ENCODE measurements at regions not wholly inside any gene's neighbourhood (a gene's known extent, or its start where the extent isn't known, plus 50 kb on each side); places are given as distances from the start of the nearest gene placed in this dataset.
"Not testable (repeated sequence)": the region's sequence is repeated elsewhere in the genome, so short reads cannot be mapped to it uniquely, and the experiment has no call there.

DNA sequence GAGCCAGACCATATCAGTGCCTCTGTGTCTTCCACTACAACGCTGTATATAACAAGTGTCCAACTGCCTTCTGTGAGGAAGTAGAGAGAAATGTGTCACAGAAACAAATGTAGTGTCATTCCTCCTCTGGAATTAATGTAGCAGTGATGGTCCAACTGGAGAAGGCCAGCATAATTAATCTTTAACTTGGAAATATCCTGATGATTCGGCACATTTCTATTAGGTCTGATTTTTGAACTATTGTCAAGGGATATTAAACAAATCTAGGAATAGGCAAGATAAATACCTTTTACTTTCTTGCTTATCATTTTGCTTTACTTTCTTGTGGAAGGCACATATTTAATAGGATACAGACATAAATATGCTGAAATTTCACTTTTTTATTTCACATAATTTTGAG lies 446.2 kb upstream of the ALCAM start:
- no peaks in the 10 kb centered on the region for H3K4me1 ChIP-seq (ENCODE audit: control insufficient read depth in 3 of 3, insufficient read depth in 3 of 3, low read length in 3 of 3)
- no peaks in the 10 kb centered on the region for H3K36me3 ChIP-seq (ENCODE audit: control insufficient read depth in 3 of 3, insufficient read depth in 3 of 3, low read length in 3 of 3)
- no peaks in the 10 kb centered on the region for H3K27me3 ChIP-seq (ENCODE audit: control insufficient read depth in 3 of 3, insufficient read depth in 3 of 3, low read length in 3 of 3)
- H3K4me3 ChIP-seq (ENCODE audit: low read length in 3 of 3) = no peak overlapping the region
- H3K27ac ChIP-seq (ENCODE audit: low read depth, low read length) = no peak overlapping the region
- H3K9me3 ChIP-seq (ENCODE audit: control insufficient read depth in 3 of 3, low read length in 3 of 3) = no peaks in the 10 kb centered on the region
- H3K9ac ChIP-seq (ENCODE audit: low read depth in 1 of 3, low read length in 3 of 3) = no peak overlapping the region

DNA sequence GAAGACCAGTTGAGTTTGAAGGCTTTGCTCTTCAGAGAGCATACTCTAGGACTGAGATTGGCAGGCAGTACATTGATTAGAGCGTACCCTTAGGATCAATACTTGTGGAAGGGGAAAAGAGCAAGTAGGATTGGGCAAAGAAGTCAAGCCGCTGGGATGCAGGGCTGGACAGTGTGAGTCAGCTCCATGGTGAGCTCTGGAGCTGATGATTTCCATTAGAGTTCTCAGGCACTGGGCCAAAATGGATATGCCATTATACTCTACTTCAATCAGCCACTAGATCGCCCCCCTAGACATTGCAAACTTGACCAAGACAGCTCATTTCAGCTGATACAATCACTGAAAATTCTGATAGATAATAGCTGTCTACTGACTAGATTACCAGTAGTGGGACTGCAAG lies 432.7 kb upstream of the ALCAM start:
- Histone ChIP-seq H3K27me3 (ENCODE audit: control insufficient read depth in 3 of 3, insufficient read depth in 3 of 3, low read length in 3 of 3) (no peaks in the 10 kb centered on the region), H3K27ac (ENCODE audit: low read depth, low read length) (no peak overlapping the region), H3K4me3 (ENCODE audit: low read length in 3 of 3) (no peak overlapping the region), H3K4me1 (ENCODE audit: control insufficient read depth in 3 of 3, insufficient read depth in 3 of 3, low read length in 3 of 3) (no peaks in the 10 kb centered on the region), H3K36me3 (ENCODE audit: control insufficient read depth in 3 of 3, insufficient read depth in 3 of 3, low read length in 3 of 3) (no peaks in the 10 kb centered on the region), H3K9me3 (ENCODE audit: control insufficient read depth in 3 of 3, low read length in 3 of 3) (no peaks in the 10 kb centered on the region), H3K9ac (ENCODE audit: low read depth in 1 of 3, low read length in 3 of 3) (no peak overlapping the region)

- Histone ChIP-seq H3K9ac (ENCODE audit: low read depth in 1 of 3, low read length in 3 of 3) (no peak overlapping the region), H3K36me3 (ENCODE audit: control insufficient read depth in 3 of 3, insufficient read depth in 3 of 3, low read length in 3 of 3) (no peaks in the 10 kb centered on the region), H3K4me3 (ENCODE audit: low read length in 3 of 3) (no peak overlapping the region), H3K27ac (ENCODE audit: low read depth, low read length) (no peak overlapping the region), H3K4me1 (ENCODE audit: control insufficient read depth in 3 of 3, insufficient read depth in 3 of 3, low read length in 3 of 3) (no peaks in the 10 kb centered on the region), H3K9me3 (ENCODE audit: control insufficient read depth in 3 of 3, low read length in 3 of 3) (no peaks in the 10 kb centered on the region), H3K27me3 (ENCODE audit: control insufficient read depth in 3 of 3, insufficient read depth in 3 of 3, low read length in 3 of 3) (no peaks in the 10 kb centered on the region)
Measured at GRCh38 chr3:104935613-104936012, 431.1 kb upstream of the ALCAM start.

DNA sequence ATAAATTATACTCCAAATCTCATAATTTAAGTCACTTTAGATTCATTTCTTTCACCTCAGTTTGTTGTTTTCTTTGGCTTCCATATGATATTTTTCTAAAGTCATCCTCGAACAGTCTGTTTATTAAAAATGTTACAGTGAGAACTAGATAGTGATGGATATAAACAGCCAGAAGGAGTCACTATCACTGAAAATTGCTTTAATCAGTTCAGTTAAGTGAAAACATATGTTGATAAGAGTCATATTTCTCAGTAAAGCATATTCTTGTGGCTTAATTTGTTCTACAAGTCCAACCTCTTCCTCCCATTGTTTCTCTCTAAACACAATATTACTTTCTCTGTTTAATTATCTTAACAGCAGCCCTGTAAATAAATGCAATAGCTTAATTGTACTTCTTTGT lies 427.5 kb upstream of the ALCAM start:
- Histone ChIP-seq H3K27ac (ENCODE audit: low read depth, low read length) (no peak overlapping the region), H3K9ac (ENCODE audit: low read depth in 1 of 3, low read length in 3 of 3) (no peak overlapping the region), H3K9me3 (ENCODE audit: control insufficient read depth in 3 of 3, low read length in 3 of 3) (no peaks in the 10 kb centered on the region), H3K27me3 (ENCODE audit: control insufficient read depth in 3 of 3, insufficient read depth in 3 of 3, low read length in 3 of 3) (no peaks in the 10 kb centered on the region), H3K36me3 (ENCODE audit: control insufficient read depth in 3 of 3, insufficient read depth in 3 of 3, low read length in 3 of 3) (no peaks in the 10 kb centered on the region), H3K4me3 (ENCODE audit: low read length in 3 of 3) (no peak overlapping the region), H3K4me1 (ENCODE audit: control insufficient read depth in 3 of 3, insufficient read depth in 3 of 3, low read length in 3 of 3) (no peaks in the 10 kb centered on the region)

DNA sequence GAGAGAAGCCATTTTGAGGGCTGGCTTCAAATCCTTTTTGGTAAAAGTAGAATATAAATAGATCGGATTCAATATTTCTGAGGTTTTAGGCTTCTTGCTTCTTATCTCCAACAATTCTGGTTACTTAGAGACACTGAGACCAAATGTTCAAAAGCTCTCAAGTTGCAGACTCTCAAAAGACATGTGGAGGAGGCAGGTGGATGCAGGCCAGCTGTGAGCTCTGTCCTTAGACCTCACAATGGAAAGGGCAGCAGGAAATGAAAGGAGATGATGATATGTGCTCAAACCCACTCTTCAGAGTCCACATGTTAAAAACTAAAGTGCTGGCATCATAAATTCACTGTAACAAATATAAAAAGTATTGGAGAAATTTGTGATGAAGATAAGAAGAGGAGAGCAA lies 424.9 kb upstream of the ALCAM start:
- H3K4me1 ChIP-seq (ENCODE audit: control insufficient read depth in 3 of 3, insufficient read depth in 3 of 3, low read length in 3 of 3) = no peaks in the 10 kb centered on the region
- H3K9ac ChIP-seq (ENCODE audit: low read depth in 1 of 3, low read length in 3 of 3) = no peak overlapping the region
- no peak overlapping the region for H3K27ac ChIP-seq (ENCODE audit: low read depth, low read length)
- H3K36me3 ChIP-seq (ENCODE audit: control insufficient read depth in 3 of 3, insufficient read depth in 3 of 3, low read length in 3 of 3) = no peaks in the 10 kb centered on the region
- no peak overlapping the region for H3K4me3 ChIP-seq (ENCODE audit: low read length in 3 of 3)
- no peaks in the 10 kb centered on the region for H3K9me3 ChIP-seq (ENCODE audit: control insufficient read depth in 3 of 3, low read length in 3 of 3)
- no peaks in the 10 kb centered on the region for H3K27me3 ChIP-seq (ENCODE audit: control insufficient read depth in 3 of 3, insufficient read depth in 3 of 3, low read length in 3 of 3)

GRCh38 chr3:104943974-104944373 lies 422.7 kb upstream of the ALCAM start:
- Histone ChIP-seq H3K4me1 (ENCODE audit: control insufficient read depth in 3 of 3, insufficient read depth in 3 of 3, low read length in 3 of 3) (no peaks in the 10 kb centered on the region), H3K27me3 (ENCODE audit: control insufficient read depth in 3 of 3, insufficient read depth in 3 of 3, low read length in 3 of 3) (no peaks in the 10 kb centered on the region), H3K9ac (ENCODE audit: low read depth in 1 of 3, low read length in 3 of 3) (no peak overlapping the region), H3K9me3 (ENCODE audit: control insufficient read depth in 3 of 3, low read length in 3 of 3) (no peaks in the 10 kb centered on the region), H3K4me3 (ENCODE audit: low read length in 3 of 3) (no peak overlapping the region), H3K36me3 (ENCODE audit: control insufficient read depth in 3 of 3, insufficient read depth in 3 of 3, low read length in 3 of 3) (no peaks in the 10 kb centered on the region), H3K27ac (ENCODE audit: low read depth, low read length) (no peak overlapping the region)

- Histone ChIP-seq H3K36me3 (ENCODE audit: control insufficient read depth in 3 of 3, insufficient read depth in 3 of 3, low read length in 3 of 3) (no peaks in the 10 kb centered on the region), H3K27ac (ENCODE audit: low read depth, low read length) (no peak overlapping the region), H3K4me1 (ENCODE audit: control insufficient read depth in 3 of 3, insufficient read depth in 3 of 3, low read length in 3 of 3) (no peaks in the 10 kb centered on the region), H3K27me3 (ENCODE audit: control insufficient read depth in 3 of 3, insufficient read depth in 3 of 3, low read length in 3 of 3) (no peaks in the 10 kb centered on the region), H3K4me3 (ENCODE audit: low read length in 3 of 3) (no peak overlapping the region), H3K9ac (ENCODE audit: low read depth in 1 of 3, low read length in 3 of 3) (no peak overlapping the region), H3K9me3 (ENCODE audit: control insufficient read depth in 3 of 3, low read length in 3 of 3) (no peaks in the 10 kb centered on the region)
Measured at GRCh38 chr3:104947943-104948342, 418.8 kb upstream of the ALCAM start.

GRCh38 chr3:104949810-104950209 lies 416.9 kb upstream of the ALCAM start:
- not testable (repeated sequence) for H3K36me3 ChIP-seq (ENCODE audit: control insufficient read depth in 3 of 3, insufficient read depth in 3 of 3, low read length in 3 of 3); H3K4me1 ChIP-seq (ENCODE audit: control insufficient read depth in 3 of 3, insufficient read depth in 3 of 3, low read length in 3 of 3); H3K27ac ChIP-seq (ENCODE audit: low read depth, low read length); H3K9me3 ChIP-seq (ENCODE audit: control insufficient read depth in 3 of 3, low read length in 3 of 3); H3K9ac ChIP-seq (ENCODE audit: low read depth in 1 of 3, low read length in 3 of 3); H3K4me3 ChIP-seq (ENCODE audit: low read length in 3 of 3); H3K27me3 ChIP-seq (ENCODE audit: control insufficient read depth in 3 of 3, insufficient read depth in 3 of 3, low read length in 3 of 3)

GRCh38 chr3:104951426-104951825 lies 415.3 kb upstream of the ALCAM start:
- H3K9ac ChIP-seq (ENCODE audit: low read depth in 1 of 3, low read length in 3 of 3) = no peak overlapping the region
- no peaks in the 10 kb centered on the region for H3K4me1 ChIP-seq (ENCODE audit: control insufficient read depth in 3 of 3, insufficient read depth in 3 of 3, low read length in 3 of 3)
- no peaks in the 10 kb centered on the region for H3K9me3 ChIP-seq (ENCODE audit: control insufficient read depth in 3 of 3, low read length in 3 of 3)
- H3K36me3 ChIP-seq (ENCODE audit: control insufficient read depth in 3 of 3, insufficient read depth in 3 of 3, low read length in 3 of 3) = no peaks in the 10 kb centered on the region
- H3K4me3 ChIP-seq (ENCODE audit: low read length in 3 of 3) = no peak overlapping the region
- H3K27ac ChIP-seq (ENCODE audit: low read depth, low read length) = no peak overlapping the region
- no peaks in the 10 kb centered on the region for H3K27me3 ChIP-seq (ENCODE audit: control insufficient read depth in 3 of 3, insufficient read depth in 3 of 3, low read length in 3 of 3)

- H3K36me3 ChIP-seq (ENCODE audit: control insufficient read depth in 3 of 3, insufficient read depth in 3 of 3, low read length in 3 of 3) = no peaks in the 10 kb centered on the region
- no peaks in the 10 kb centered on the region for H3K27me3 ChIP-seq (ENCODE audit: control insufficient read depth in 3 of 3, insufficient read depth in 3 of 3, low read length in 3 of 3)
- no peaks in the 10 kb centered on the region for H3K9me3 ChIP-seq (ENCODE audit: control insufficient read depth in 3 of 3, low read length in 3 of 3)
- H3K4me1 ChIP-seq (ENCODE audit: control insufficient read depth in 3 of 3, insufficient read depth in 3 of 3, low read length in 3 of 3) = no peaks in the 10 kb centered on the region
- H3K4me3 ChIP-seq (ENCODE audit: low read length in 3 of 3) = no peak overlapping the region
- no peak overlapping the region for H3K27ac ChIP-seq (ENCODE audit: low read depth, low read length)
- no peak overlapping the region for H3K9ac ChIP-seq (ENCODE audit: low read depth in 1 of 3, low read length in 3 of 3)
Measured at GRCh38 chr3:104952146-104952972, 414.4 kb upstream of the ALCAM start.

All from skeletal muscle tissue (tissue), 3 donors.